ENCODE measurements at regions not wholly inside any gene's neighbourhood (a gene's known extent, or its start where the extent isn't known, plus 50 kb on each side); places are given as distances from the start of the nearest gene placed in this dataset.
"Not testable (repeated sequence)": the region's sequence is repeated elsewhere in the genome, so short reads cannot be mapped to it uniquely, and the experiment has no call there.

- H3K4me3 ChIP-seq: no peak overlapping the region
- intact Hi-C loops (cut with DNase I; ENCODE audit: low total_unique reads): no loop called here
- H3K36me3 ChIP-seq (ENCODE audit: low read depth, missing control alignments): no peaks in the 10 kb centered on the region
- no peak for TF ChIP-seq CTCF (IDR thresholded peaks at IDR 0.05)
- TF ChIP-seq POLR2A (IDR thresholded peaks at IDR 0.05): no peak
- no peaks in the 10 kb centered on the region for H3K4me1 ChIP-seq
- H3K27me3 ChIP-seq: no peaks in the 10 kb centered on the region
- H3K9me3 ChIP-seq: no peaks in the 10 kb centered on the region
- H3K27ac ChIP-seq: no peak overlapping the region
- no peak for DNase-seq
- WGBS, 2 donors: 36 to 43% methylated on average over 4 of the region's 4 CpGs
Observed at GRCh38 chr1:79235301-79236002, 228.9 kb upstream of the ADGRL4 start.

- TF ChIP-seq CTCF (IDR thresholded peaks at IDR 0.05): no peak
- TF ChIP-seq POLR2A (IDR thresholded peaks at IDR 0.05): no peak
Observed at GRCh38 chr1:79232818-79233217, 226.3 kb upstream of the ADGRL4 start.

GRCh38 chr1:79230751-79231150 lies 224.2 kb upstream of the ADGRL4 start:
- H3K4me3 ChIP-seq; H3K9me3 ChIP-seq; DNase-seq; H3K27me3 ChIP-seq; H3K36me3 ChIP-seq (ENCODE audit: low read depth, missing control alignments); H3K4me1 ChIP-seq; H3K27ac ChIP-seq; intact Hi-C loops (cut with DNase I; ENCODE audit: low total_unique reads): not testable (repeated sequence)
- WGBS, 2 donors: 80 to 85% methylated on average over 4 of the region's 4 CpGs

More at GRCh38 chr1:79232818-79233217, 226.3 kb upstream of the ADGRL4 start:
- Histone ChIP-seq H3K27ac (no peak overlapping the region), H3K36me3 (ENCODE audit: low read depth, missing control alignments) (no peaks in the 10 kb centered on the region), H3K4me1 (no peaks in the 10 kb centered on the region), H3K9me3 (no peaks in the 10 kb centered on the region), H3K4me3 (no peak overlapping the region), H3K27me3 (no peaks in the 10 kb centered on the region)
- intact Hi-C loops (cut with DNase I; ENCODE audit: low total_unique reads): no loop called here
- DNase-seq: no peak

GRCh38 chr1:79226963-79227362 lies 220.4 kb upstream of the ADGRL4 start:
- H3K36me3 ChIP-seq (ENCODE audit: low read depth, missing control alignments): no peaks in the 10 kb centered on the region
- WGBS, 2 donors: 82 to 86% methylated on average over 2 of the region's 2 CpGs
- H3K9me3 ChIP-seq: no peaks in the 10 kb centered on the region
- no peak overlapping the region for H3K27ac ChIP-seq
- H3K27me3 ChIP-seq: no peaks in the 10 kb centered on the region
- no peaks in the 10 kb centered on the region for H3K4me1 ChIP-seq
- intact Hi-C loops (cut with DNase I; ENCODE audit: low total_unique reads): no loop called here
- no peak for DNase-seq
- H3K4me3 ChIP-seq: no peak overlapping the region
- TF ChIP-seq POLR2A (IDR thresholded peaks at IDR 0.05) (no peak), CTCF (IDR thresholded peaks at IDR 0.05) (no peak)

- no peak overlapping the region for H3K27ac ChIP-seq
- H3K9me3 ChIP-seq: no peaks in the 10 kb centered on the region
- no peaks in the 10 kb centered on the region for H3K36me3 ChIP-seq (ENCODE audit: low read depth, missing control alignments)
- H3K4me3 ChIP-seq: no peak overlapping the region
- 69 to 88% methylated on average over 3 of the region's 3 CpGs for WGBS, 2 donors
- TF ChIP-seq CTCF (IDR thresholded peaks at IDR 0.05): no peak
- DNase-seq: no peak
- H3K4me1 ChIP-seq: no peaks in the 10 kb centered on the region
- H3K27me3 ChIP-seq: no peaks in the 10 kb centered on the region
- intact Hi-C loops (cut with DNase I; ENCODE audit: low total_unique reads): no loop called here
Observed at GRCh38 chr1:79224537-79224936, 218.0 kb upstream of the ADGRL4 start.
